Activated CD8-positive, alpha-beta T cell treated with anti-CD3 and anti-CD28 coated beads for 36 hours (primary cell): ENCODE measurements at regions not wholly inside any gene's neighbourhood (a gene's known extent, or its start where the extent isn't known, plus 50 kb on each side); places are given as distances from the start of the nearest gene placed in this dataset.

Experiments
- ATAC-seq: fragments of 200-7000 bp; cut with Tn5 transposase; one replicate; pipeline ENCODE4 v1.10.0; 2021; ENCODE audit warnings: mild to moderate bottlenecking, moderate library complexity
- CTCF ChIA-PET: fragments of 350-600 bp; sonication (Branson Sonifier 250); formaldehyde crosslinking; loops from one replicate; lab custom pipeline; 2021; ENCODE audit warnings: antibody characterized with exemption; lab: Charles Lee
- POLR2A ChIA-PET: fragments of 350-600 bp; sonication (Branson Sonifier 250); formaldehyde crosslinking; loops from one replicate; lab custom pipeline; 2021; ENCODE audit warnings: antibody characterized with exemption; lab: Charles Lee
- DNase-seq: peaks from one replicate; pipeline ENCODE4 v3.0.0-alpha.2; 2020
- H3K27ac Mint-ChIP-seq: one replicate; pipeline ENCODE4 v1.8.0; 2021; ENCODE audit warnings: mild to moderate bottlenecking, mixed read lengths
- H3K27me3 Mint-ChIP-seq: one replicate; pipeline ENCODE4 v1.8.0; 2021; ENCODE audit warnings: mixed read lengths
- H3K36me3 Mint-ChIP-seq: one replicate; pipeline ENCODE4 v1.8.0; 2021; ENCODE audit warnings: low read depth, mixed read lengths
- H3K4me1 Mint-ChIP-seq: one replicate; pipeline ENCODE4 v1.8.0; 2021; ENCODE audit warnings: low read depth, mixed read lengths
- H3K4me3 Mint-ChIP-seq: one replicate; pipeline ENCODE4 v1.8.0; 2021; ENCODE audit warnings: mild to moderate bottlenecking, moderate library complexity, mixed read lengths
- H3K9me3 Mint-ChIP-seq: one replicate; pipeline ENCODE4 v1.8.0; 2021; ENCODE audit warnings: mixed read lengths
- CTCF ChIP-seq: fragments of 200-600 bp; IDR thresholded peaks from one replicate; pipeline ENCODE4 v1.8.0; 2022; ENCODE audit warnings: antibody characterized with exemption, mild to moderate bottlenecking
- intact Hi-C: fragments of 100-400 bp; cut with micrococcal nuclease; formaldehyde crosslinking; loops from one replicate; pipeline ENCODE4 v1.10.0; 2022

DNA sequence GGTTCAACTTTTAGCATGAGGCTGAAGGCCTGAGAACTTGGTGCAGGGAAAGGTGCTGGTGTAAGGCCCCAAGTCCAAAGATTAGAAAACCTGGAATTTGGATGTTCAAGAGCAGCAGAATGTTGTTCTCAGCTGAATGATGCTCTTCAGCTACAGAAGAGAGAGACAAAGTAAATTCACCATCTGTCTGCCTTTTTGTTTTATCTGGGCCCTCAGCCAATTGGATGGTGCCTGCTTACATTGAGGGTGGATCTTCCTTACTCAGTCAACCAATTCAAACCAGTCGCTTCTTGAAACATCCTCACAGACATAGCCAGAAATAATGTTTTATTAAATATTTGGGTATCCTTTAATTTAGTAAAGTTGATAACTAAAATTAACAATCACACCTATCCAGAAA is 748.2 kb upstream of the ADAMTS5 start:
- no peak for DNase-seq
- H3K9me3 Mint-ChIP-seq, result no peaks in the 10 kb centered on the region
- ChIA-PET CTCF (no interaction called here), POLR2A (no interaction called here)
- intact Hi-C loops, result no loop called here
- ATAC-seq, result no peak
- no peak overlapping the region for H3K4me3 Mint-ChIP-seq
- H3K27me3 Mint-ChIP-seq, result no peaks in the 10 kb centered on the region
- no peaks in the 10 kb centered on the region for H3K4me1 Mint-ChIP-seq
- TF ChIP-seq CTCF, result no peak
- H3K27ac Mint-ChIP-seq, result no peak overlapping the region
- H3K36me3 Mint-ChIP-seq, result no peaks in the 10 kb centered on the region

GRCh38 chr21:27713154-27714109 is 746.5 kb upstream of the ADAMTS5 start:
- DNase-seq (no peak), ATAC-seq (no peak)
- TF ChIP-seq CTCF, result no peak
- H3K9me3 Mint-ChIP-seq, result no peaks in the 10 kb centered on the region
- H3K4me1 Mint-ChIP-seq, result no peaks in the 10 kb centered on the region
- intact Hi-C loops, result no loop called here
- CTCF ChIA-PET, result no interaction called here
- H3K36me3 Mint-ChIP-seq, result no peaks in the 10 kb centered on the region
- no peaks in the 10 kb centered on the region for H3K27me3 Mint-ChIP-seq
- H3K4me3 Mint-ChIP-seq, result no peak overlapping the region
- no peak overlapping the region for H3K27ac Mint-ChIP-seq
- POLR2A ChIA-PET, result interaction anchor here (0.6 kb wide), 1 partner anchor 16 kb away, joined by 3 read pairs; no protein-coding TSS in a partner anchor

GRCh38 chr21:27704567-27705166 is 737.8 kb upstream of the ADAMTS5 start:
- TF ChIP-seq CTCF, result no peak
- peaks cover 1% of the 10 kb centered on the region for H3K9me3 Mint-ChIP-seq
- CTCF ChIA-PET, result interaction anchor here (1.0 kb wide), 1 partner anchor 854 kb away, joined by 3 read pairs; no protein-coding TSS in a partner anchor

DNA sequence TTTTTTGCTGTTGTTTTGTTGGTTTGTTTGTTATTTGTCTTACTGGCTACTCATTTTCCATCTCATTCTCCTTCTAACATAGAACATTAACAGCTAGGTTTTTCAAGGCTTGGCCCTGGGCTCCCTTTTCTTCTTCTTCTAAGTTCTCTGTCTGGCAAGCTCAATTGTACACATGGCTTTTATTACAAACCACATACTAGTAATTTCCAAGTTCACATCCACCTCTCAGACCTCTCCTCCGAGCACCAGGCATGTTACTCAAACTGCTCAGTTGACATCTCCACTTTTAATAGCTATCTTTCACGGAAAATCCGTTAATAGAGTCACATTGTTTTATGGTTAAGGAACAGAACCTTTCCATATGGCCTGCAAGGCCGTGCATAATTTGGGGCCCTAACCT is 736.9 kb upstream of the ADAMTS5 start:
- H3K36me3 Mint-ChIP-seq, result no peaks in the 10 kb centered on the region
- H3K27me3 Mint-ChIP-seq, result no peaks in the 10 kb centered on the region
- H3K4me1 Mint-ChIP-seq, result no peaks in the 10 kb centered on the region
- no peak overlapping the region for H3K27ac Mint-ChIP-seq
- H3K9me3 Mint-ChIP-seq, result peaks cover 1% of the 10 kb centered on the region
- H3K4me3 Mint-ChIP-seq, result no peak overlapping the region
- ATAC-seq (no peak), DNase-seq (no peak)
- CTCF ChIA-PET, result interaction anchor here (1.0 kb wide), 1 partner anchor 853 kb away, joined by 3 read pairs; no protein-coding TSS in a partner anchor
- intact Hi-C loops, result no loop called here
- TF ChIP-seq CTCF, result no peak
- POLR2A ChIA-PET, result no interaction called here

More at GRCh38 chr21:27704567-27705166, 737.8 kb upstream of the ADAMTS5 start:
- Mint-ChIP-seq H3K27ac (no peak overlapping the region), H3K4me3 (no peak overlapping the region), H3K36me3 (no peaks in the 10 kb centered on the region), H3K27me3 (no peaks in the 10 kb centered on the region), H3K4me1 (no peaks in the 10 kb centered on the region)
- DNase-seq, result no peak
- POLR2A ChIA-PET, result no interaction called here
- ATAC-seq, result no peak
- intact Hi-C loops, result no loop called here
